Omental fat pad (tissue), 3 donors: ENCODE measurements at regions not wholly inside any gene's neighbourhood (a gene's known extent, or its start where the extent isn't known, plus 50 kb on each side); places are given as distances from the start of the nearest gene placed in this dataset.

Experiments used
- ATAC-seq: fragments of 150-250 bp; one replicate; pipeline ENCODE4 v1.9.1; 2016; ENCODE audit warnings: mild to moderate bottlenecking, moderate library complexity; ENCODE audit not compliant: low FRiP score
- DNase-seq: peaks from one replicate; pipeline ENCODE4 v3.0.0-alpha.2; 2019; ENCODE audit warnings: low spot score
- CTCF ChIP-seq, 3 donors: fragments of 450-650 bp; IDR thresholded peaks; one replicate each; pipeline ENCODE4 v1.5.1; 2016 to 2017; ENCODE audit warnings: antibody characterized with exemption in 3 of 3, mild to moderate bottlenecking in 3 of 3, moderate library complexity in 2 of 3

- no peak for TF ChIP-seq CTCF (IDR thresholded peaks at IDR 0.05)
- no peak for ATAC-seq
- DNase-seq: no peak
These were observed 227.4 kb upstream of the GSE1 start for GRCh38 chr16:85385463-85386331.

GRCh38 chr16:85386467-85387170 is 226.5 kb upstream of the GSE1 start:
- no peak for DNase-seq
- no peak for ATAC-seq

GRCh38 chr16:85387171-85387507 is 226.0 kb upstream of the GSE1 start:
- no peak for DNase-seq
- no peak for TF ChIP-seq CTCF (IDR thresholded peaks at IDR 0.05)
- ATAC-seq: no peak

More at GRCh38 chr16:85386467-85387170, 226.5 kb upstream of the GSE1 start:
- TF ChIP-seq CTCF (IDR thresholded peaks at IDR 0.05): no peak

- DNase-seq: no peak
- ATAC-seq: no peak
- TF ChIP-seq CTCF (IDR thresholded peaks at IDR 0.05): no peak
These were observed 225.3 kb upstream of the GSE1 start for GRCh38 chr16:85387731-85388295.

- TF ChIP-seq CTCF (IDR thresholded peaks at IDR 0.05): no peak
- DNase-seq: no peak
- no peak for ATAC-seq
These were observed 223.2 kb upstream of the GSE1 start for GRCh38 chr16:85389679-85390470.

GRCh38 chr16:85390511-85391174 is 222.5 kb upstream of the GSE1 start:
- DNase-seq (peak; percentile 77), ATAC-seq (peak; percentile 81)
- TF ChIP-seq CTCF (IDR thresholded peaks at IDR 0.05): no peak
